GM18517 (cell line): ENCODE measurements at regions not wholly inside any gene's neighbourhood (a gene's known extent, or its start where the extent isn't known, plus 50 kb on each side); places are given as distances from the start of the nearest gene placed in this dataset.

Source experiments
- ATAC-seq: cut with Tn5 transposase; IDR thresholded peaks from one replicate; pipeline ENCODE4 v1.9.1; 2021; ENCODE audit warnings: mild to moderate bottlenecking, moderate library complexity; ENCODE audit not compliant: unreplicated experiment

- no peak for ATAC-seq
Measured at GRCh38 chr1:101653482-101653946, 343.2 kb downstream of the OLFM3 start.

DNA sequence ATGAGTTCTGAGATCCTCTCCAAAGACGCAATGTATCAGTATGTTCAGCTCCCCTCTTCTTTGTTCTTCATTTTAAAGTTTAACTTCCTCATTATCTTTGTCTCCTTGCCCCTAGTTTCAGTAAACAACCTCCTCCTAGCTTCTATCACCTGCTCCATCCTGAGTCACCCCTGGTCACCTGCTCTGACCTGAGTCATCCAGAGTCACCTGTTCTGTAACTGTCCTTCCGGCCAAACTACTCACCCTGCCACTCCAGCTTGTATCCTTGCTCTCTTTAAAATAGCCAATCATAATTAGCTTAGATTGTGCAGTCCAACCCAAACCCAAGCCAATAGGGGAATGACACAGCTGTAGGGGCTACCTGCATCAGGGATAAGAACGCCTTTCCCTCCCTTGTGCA is 332.0 kb downstream of the OLFM3 start:
- ATAC-seq = no peak

GRCh38 chr1:101667761-101668160 is 329.0 kb downstream of the OLFM3 start:
- no peak for ATAC-seq

- no peak for ATAC-seq
Measured at GRCh38 chr1:101683136-101683535, 313.6 kb downstream of the OLFM3 start.

DNA sequence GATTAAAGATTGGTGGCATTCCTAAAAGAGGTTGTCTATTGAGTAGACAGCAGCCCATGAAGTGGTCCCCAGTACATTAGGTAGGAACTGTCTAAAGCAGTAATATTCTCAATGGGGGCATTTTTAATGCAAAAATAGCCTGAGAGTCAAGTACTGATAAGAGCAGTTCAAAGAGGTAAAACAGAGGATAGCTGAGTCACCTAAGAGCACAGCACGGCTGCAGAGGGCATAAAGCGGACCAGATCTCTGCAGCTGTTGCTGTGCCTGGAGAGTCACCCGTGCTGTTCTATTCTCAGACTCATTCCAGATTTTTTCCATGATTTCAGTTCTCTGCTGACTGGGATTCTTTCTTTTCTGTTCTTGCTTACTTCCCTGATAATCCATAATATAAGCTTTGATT is 313.2 kb downstream of the OLFM3 start:
- ATAC-seq = no peak

DNA sequence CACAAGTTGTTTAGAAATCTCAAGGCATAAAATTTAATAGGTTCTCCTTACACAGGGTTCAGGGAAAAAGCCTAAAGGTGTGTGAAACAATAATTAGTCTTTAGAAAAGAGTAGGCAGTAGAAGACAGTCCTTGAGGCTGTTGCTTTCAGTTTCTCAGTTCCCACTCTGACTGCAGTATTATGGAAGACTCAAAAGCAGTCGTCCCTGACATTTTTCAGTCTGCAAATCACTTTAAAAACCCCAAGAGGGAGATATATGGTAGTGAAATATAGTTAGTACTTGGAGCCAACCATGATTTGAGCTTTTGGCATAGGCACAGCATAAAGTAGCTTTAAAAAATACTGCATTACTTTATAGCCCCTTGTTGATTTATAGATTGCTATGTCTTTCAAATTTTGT is 299.7 kb downstream of the OLFM3 start:
- no peak for ATAC-seq

DNA sequence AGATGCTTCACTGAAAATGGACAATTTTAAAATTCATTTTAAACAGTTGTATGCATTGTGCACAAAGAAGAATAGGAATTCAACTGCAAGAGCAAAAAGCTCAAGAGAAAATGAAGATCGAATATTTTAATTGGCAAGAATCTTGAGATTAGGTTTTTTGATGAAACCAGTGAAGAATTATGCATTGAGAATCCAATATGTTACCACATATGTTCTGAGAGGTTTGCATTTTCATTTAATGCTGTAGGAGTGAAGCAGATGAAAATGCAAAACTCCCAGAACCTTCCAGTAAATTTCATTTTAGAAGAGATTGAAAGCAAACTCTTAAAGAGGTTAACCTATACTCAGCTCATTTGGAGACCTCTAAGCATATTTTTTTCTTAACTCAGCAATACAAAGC is 298.0 kb downstream of the OLFM3 start:
- no peak for ATAC-seq

GRCh38 chr1:101704895-101705294 is 291.8 kb downstream of the OLFM3 start:
- ATAC-seq = no peak

GRCh38 chr1:101706366-101706765 is 290.4 kb downstream of the OLFM3 start:
- no peak for ATAC-seq

- no peak for ATAC-seq
Measured at GRCh38 chr1:101709721-101710120, 287.0 kb downstream of the OLFM3 start.

DNA sequence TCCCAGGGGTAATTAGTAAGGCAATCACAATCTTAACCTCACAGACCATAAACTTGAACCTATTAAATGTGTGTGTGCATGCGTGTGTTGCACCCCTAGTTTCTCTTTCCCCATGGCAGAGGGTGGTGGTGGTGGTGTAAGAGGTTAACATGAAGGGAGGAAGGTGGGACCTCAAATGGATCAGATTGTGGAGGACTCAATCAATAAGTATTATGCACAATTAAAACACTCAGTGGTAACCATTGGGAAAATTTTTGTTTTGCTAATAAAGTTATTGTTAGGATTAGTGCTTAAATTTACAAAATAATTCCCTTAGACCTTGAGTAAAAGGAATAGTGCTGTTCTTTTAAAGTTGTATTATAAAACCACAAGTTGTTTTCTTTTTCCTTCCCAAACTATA is 283.0 kb downstream of the OLFM3 start:
- no peak for ATAC-seq

DNA sequence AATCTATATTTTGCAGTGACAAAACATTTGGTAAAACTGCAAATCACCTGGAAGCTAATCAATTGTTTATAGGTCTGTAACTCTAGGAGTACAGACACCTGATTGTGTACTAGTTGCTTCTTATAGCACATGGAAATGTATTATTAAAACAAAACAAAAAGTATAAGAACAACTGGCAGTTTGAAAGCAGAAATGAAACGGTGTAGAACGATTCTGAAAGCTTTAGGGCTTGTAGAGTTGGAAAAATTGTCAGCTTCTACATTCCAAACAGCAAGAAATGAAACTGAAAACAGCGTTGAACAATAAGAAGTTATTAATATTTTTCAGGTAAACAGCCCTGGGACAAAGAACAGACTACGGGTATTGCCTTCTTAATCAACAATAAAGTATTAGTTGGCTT is 273.3 kb downstream of the OLFM3 start:
- ATAC-seq = no peak

DNA sequence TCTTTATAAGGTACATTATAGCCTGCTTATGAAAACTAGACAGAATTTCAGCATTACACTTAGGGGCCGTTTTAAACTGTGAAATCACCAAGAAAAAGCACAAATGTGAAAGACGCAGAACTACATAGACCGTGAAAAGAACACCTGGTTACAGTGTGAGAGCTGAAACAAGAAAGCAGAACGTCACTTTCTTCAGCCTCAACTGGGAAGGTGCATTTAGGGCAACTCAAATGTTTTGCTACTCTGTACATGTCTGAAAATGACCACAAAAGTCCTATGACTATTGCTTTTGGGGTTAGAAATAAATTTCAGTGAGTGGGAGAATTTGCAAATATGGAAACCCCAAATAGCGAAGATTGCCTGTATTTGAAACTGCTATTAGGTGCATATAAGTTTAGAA is 268.7 kb downstream of the OLFM3 start:
- no peak for ATAC-seq

DNA sequence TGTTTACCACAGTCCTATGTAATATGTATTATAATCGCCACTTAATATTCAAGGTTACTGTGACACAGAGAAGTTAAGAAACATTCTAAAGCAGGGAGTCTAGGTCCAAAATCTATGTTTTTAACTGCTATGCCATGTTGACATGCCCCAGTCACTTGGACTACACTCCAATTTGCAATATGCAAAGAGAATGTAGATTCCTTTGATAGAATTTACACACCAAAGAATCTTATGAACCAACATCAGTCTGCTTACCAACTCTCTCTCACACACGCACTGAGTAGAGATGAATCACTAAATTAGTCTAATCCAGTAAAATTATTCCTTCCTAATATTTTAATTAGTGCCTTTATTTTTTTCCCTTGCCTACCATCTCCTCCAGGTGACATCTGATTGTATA is 266.2 kb downstream of the OLFM3 start:
- ATAC-seq = no peak

DNA sequence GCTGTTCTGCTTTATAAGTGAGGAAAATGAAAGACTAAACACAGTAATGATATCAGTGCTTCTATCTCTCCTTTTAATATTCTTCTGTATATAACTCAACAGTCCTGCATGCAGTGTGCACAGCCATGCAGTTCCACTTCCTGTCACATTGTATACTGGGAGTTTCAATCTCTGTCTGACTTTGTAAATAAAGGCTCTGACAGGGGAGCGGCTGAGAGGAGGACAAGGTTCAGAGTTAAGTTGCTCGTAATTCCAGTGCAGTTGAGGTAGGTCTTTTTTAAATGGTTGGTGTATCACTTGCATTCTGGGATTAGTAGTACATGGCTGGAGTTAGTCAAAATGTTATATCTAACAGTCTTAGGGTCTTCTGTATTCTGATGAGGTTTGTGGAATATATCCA is 264.5 kb downstream of the OLFM3 start:
- peak; percentile 58 for ATAC-seq

DNA sequence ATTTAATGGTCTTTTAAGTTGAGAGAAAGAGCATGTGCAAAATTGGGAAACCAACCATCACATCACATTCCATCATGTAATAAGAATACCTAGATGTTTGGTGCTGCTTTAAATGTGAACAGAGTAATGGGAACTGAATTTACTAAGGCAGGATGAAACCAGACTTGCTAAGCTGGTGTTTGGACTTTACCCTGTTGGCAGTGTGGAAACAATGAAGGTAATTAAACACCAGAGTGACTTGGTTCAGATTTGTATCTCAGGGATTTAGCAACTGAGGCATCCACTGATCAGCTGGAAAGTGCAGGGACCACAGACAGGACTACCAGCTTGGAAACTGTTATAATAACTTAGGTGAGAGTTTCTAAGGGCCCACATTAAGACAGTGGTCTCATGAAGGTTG is 263.4 kb downstream of the OLFM3 start:
- no peak for ATAC-seq

GRCh38 chr1:101738475-101738874 is 258.3 kb downstream of the OLFM3 start:
- ATAC-seq = no peak

DNA sequence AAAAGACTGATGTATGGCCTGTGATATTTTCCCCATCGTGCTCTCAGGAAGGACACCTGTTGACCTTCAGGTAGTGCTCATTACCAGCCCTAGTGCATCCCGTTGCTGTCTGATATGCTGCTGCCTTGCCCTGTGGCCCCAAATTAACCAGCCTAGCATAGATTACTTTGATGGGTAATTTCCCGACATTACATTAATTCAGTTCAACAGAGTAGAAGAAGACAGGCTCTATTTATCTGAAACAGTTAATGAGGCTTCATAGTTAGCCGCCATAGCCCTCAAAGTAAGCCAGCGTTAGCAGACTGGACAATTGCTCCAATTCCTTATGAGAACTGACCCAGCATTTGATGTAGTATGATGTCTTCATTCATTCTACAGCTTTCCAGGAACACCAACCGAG is 257.6 kb downstream of the OLFM3 start:
- ATAC-seq = no peak

GRCh38 chr1:101739826-101740330 is 256.8 kb downstream of the OLFM3 start:
- no peak for ATAC-seq

- no peak for ATAC-seq
Measured at GRCh38 chr1:101741910-101742309, 254.8 kb downstream of the OLFM3 start.

GRCh38 chr1:101742509-101742908 is 254.2 kb downstream of the OLFM3 start:
- ATAC-seq = no peak

GRCh38 chr1:101745551-101746270 is 251.0 kb downstream of the OLFM3 start:
- ATAC-seq = no peak

- ATAC-seq = no peak
Measured at GRCh38 chr1:101748077-101748476, 248.6 kb downstream of the OLFM3 start.
